Adipose tissue (tissue), 3 donors: ENCODE measurements at regions not wholly inside any gene's neighbourhood (a gene's known extent, or its start where the extent isn't known, plus 50 kb on each side); places are given as distances from the start of the nearest gene placed in this dataset.

Experiments used
- H3K27ac ChIP-seq: one replicate; pipeline ENCODE4 v1.5.1; 2013; ENCODE audit warnings: low read depth, low read length
- WGBS, 3 donors: extraction: QIAGEN DNeasy Blood & Tissue Kit; methylation state at CpG; one replicate each; pipeline ENCODE4 v1.1.7; 2013; 5-methylcytosine and 5-hydroxymethylcytosine counted together
- donor health status: healthy with polysubstance abuse.
- donor health status: Bipolar disorder and iron deficiency.
- donor health status: healthy.

DNA sequence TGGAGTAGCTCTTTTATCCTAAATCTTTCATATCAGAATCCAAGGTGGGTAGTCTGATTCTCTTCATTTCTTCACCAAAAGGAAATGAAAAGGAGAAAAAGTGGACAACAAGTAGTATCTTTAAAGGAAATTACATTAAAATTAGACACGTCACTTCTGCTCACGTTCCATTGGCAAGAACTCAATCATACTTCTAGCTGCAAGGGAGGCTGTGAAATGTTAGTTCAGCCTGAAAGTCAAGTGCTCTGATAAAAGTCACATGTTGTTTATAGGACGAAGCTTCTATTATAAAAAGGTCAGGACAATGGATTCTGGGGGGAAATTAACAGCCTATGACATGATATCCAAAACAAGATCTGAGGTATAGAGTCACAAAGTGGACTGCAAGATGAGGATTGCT is 164.6 kb upstream of the MCTP2 start:
- H3K27ac ChIP-seq: no peak overlapping the region
- 72 to 88% (median 84%) methylated on average over 3 of the region's 3 CpGs for WGBS, 3 donors

DNA sequence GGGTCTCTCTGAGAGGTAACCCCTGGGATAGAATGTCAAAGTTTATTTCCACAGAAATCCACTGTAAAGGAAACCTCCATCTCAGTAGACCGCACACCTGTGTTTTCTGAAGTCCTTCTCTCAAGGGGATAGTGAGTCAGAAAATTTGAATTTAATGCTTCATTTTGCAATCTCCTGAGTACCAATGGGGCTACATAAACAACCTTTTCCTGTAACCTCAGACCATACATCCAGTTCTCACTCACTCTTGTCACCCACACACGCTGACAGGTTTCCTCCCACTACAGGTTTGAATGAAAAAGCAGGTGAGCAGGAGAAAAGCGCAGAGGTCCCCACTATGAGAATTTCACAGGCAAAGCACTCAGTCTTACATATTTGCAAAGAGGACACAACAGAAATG is 165.3 kb upstream of the MCTP2 start:
- 70 to 89% (median 81%) methylated on average over 3 of the region's 3 CpGs for WGBS, 3 donors
- no peak overlapping the region for H3K27ac ChIP-seq

DNA sequence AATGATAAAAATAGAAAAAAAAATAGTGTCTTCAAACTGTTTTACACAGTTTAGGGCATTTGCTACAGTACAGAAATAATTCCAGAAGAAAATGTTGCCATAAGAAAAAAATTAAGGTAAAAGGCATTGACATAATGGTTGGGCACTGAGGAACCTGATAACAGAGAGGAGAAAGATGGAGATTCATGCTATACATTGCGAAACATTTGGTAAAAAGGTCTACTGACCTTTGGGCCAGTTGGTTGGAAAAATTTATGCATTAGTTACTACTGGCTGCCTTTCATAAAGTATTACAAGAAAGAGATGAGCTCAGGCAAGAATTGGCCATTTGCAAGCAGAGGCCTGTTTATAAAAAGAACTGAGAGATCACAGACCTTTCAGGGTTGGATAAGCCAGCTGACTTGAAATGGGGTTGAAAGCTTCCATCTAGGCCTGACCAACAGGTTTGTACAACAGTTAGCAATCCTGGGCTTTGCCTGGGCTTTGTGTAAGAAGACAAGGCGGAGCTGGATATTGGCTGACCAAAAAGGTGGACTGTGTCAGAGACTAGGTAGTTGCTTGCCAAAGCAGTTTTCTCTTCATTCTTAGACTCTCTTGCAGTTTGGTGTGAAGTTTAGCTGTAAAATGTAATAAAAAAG is 166.6 kb upstream of the MCTP2 start:
- 85 to 94% (median 92%) methylated on average over 2 of the region's 2 CpGs for WGBS, 3 donors
- H3K27ac ChIP-seq: no peak overlapping the region

DNA sequence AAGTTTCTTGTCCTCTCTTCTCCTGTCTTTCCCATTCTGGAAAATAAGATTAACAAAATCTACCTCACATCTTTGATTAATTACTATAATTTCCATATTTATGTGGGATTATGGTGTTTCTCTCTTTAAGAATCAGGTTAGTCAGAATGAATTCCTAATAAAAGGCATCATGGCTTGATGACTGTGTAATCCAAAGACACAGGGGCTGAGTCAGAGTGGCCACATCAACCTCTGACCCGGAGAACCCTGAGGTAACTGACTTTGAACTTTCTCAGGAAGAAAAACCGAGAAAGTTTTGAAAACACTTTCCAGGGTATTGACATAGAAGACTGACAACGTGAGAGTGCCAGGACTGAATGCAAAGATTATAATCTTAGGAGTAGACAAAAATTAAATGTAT is 170.3 kb upstream of the MCTP2 start:
- WGBS, 3 donors: 71 to 81% (median 78%) methylated on average over 3 of the region's 3 CpGs
- no peak overlapping the region for H3K27ac ChIP-seq

DNA sequence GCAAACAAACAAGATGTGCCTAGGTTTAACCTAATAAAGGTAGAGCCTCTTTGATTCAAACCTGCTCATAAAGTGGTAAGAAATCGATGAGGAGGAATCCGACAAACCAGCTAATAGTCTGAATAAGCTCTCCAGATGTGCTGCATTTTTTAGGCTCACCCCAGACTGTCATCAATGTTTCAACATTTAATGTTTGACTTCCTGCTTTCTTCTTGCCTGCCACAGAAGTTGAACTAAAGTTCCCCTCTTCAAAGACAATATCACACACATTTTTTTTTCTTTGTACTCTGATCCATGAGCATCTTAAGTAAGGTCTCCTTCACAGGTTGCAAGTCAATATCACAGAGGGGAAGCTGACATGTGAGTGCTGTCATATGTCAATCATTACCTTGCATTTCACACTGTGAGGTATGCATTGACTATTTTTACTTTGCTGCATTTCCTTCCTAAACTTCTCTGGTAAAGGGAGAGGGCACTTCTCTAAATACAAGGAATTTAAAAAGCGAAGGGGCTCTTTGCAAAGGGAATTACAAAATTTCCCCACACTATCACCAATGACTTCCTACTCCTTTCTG is 172.3 kb upstream of the MCTP2 start:
- WGBS, 3 donors: 44 to 48% (median 46%) methylated on average over 3 of the region's 3 CpGs
- no peak overlapping the region for H3K27ac ChIP-seq

DNA sequence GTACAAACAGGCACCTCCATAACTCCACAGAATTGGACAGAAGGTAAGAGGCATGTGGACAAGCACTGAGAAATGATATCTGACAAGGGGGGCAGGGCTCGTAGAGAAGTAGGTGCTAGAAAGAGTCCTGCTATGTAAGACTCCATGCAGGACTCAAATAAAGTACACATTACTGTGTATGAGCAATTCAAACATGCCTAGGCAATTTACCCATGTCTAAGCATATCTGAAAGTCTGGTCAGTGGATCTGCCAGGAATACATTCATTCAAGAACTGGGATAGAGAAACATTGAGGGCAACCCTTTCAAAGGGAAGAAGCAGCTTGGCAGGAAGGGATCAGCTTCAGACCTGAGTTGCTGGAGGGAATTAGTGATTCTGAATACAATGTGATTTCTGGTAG is 174.1 kb upstream of the MCTP2 start:
- no peak overlapping the region for H3K27ac ChIP-seq
- WGBS, 3 donors: 65 to 90% (median 83%) methylated on average over 1 of the region's 1 CpG

DNA sequence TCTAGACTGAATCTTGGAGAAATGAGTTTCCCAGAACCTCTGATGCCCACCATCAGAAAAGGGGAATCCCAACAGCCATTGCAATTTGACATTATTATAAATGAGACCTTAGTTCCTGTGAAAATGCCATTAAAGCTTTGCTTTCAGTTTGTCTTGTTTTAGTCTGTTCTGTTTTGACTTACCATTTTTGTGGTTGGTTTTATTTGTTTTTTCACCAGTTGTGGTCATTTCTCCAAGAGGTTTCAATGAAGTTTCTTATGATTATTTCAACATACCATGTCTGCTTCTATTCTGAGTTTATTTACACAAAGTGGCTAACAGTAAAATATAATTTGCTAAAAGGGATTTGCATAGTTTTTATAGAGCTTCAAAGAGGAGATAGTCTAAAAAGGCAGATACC is 175.0 kb upstream of the MCTP2 start:
- no peak overlapping the region for H3K27ac ChIP-seq

DNA sequence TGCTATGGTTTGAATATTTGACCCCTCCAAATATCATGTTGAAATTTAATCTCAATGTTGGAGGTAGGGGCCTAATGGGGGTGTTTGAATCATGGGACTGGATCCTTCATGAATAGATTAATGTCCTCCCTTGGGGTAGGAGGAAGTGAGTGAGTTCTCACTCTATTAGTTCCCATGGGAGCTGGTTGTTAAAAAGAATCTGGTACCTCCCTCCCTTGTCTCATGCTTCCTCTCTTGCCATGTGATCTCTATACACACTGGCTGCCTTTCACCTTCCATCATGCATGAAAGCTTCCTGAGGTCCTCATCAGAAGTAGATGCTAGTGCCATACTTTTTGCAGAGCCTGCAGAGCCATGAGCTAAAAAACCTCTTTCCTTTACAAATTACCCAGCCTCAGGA is 177.7 kb upstream of the MCTP2 start:
- no peak overlapping the region for H3K27ac ChIP-seq

DNA sequence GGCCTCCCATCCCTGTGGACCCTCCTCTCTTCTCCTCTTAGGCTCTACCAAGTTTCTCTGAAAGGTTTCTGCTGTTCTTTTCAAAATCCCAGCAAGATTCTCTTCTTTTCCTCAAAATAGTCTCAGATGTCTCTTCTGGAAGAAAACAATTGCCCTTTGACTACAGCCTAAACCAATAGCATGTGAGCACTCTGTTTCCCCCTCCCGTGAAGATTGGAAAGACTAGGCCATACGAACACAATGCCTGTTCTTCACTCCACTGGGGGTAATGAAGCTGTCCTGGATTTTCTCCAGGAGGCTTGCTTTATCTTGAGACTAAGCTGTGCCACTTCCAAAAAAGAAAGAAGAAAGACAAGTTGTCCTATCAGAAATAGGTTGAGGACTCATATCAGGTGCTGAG is 178.7 kb upstream of the MCTP2 start:
- WGBS, 3 donors: 79 to 94% (median 85%) methylated on average over 2 of the region's 2 CpGs
- no peak overlapping the region for H3K27ac ChIP-seq

DNA sequence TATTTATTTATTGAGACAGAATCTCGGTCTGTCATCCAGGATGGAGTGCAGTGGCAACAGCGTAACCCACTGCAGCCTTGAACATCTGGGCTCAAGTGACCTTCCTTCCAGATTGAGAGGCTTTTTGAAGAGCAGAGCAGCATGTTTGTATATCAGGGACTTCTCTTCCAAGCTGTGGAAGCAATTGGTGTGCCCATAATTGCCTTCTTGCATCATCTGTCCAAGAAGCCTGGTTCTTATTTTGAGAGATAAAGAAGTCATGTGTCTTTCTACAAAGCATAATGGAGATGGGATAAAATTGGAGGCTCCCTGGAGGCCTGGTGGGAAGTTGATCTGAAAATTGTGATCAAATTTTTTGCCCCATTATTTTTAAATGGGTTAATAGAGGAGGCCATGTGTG is 183.8 kb upstream of the MCTP2 start:
- WGBS, 3 donors: 79 to 93% (median 90%) methylated on average over 2 of the region's 2 CpGs
- H3K27ac ChIP-seq: no peak overlapping the region

DNA sequence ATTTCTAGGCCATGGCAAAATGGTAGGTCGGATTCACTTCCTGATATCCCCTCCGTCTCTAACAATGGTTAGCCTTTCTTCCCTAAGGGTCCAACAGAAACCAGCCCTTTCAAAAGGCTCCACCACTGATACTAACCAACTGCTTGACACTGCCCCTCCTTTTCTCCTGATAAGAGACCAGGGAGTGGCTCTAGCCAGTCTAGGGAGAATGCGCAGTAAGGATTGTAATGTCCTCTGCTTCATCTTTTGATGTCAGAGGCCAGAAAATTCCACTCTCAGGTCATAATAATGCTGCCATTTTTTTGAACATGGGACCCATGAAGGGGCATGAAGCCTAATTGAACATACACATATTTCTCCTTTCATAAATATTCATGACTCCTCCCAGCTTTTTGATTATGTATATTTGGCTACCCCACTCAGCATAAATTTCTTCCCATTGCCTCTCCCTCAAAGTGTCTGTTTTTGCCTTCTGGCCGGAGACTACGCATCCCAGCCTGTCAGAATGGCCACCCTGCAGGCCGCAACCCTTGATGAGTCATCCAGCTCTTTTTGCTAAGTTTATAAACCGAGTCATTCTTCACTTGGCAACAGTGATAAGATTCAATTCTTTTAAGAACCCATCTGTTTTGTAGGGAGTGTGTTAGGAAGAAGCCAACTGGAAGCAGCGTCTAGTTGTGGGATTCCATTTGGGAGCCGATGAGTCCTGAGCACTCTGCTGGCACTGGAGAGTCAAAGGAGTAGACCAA is 189.0 kb upstream of the MCTP2 start:
- WGBS, 3 donors: 66 to 76% (median 69%) methylated on average over 9 of the region's 9 CpGs

DNA sequence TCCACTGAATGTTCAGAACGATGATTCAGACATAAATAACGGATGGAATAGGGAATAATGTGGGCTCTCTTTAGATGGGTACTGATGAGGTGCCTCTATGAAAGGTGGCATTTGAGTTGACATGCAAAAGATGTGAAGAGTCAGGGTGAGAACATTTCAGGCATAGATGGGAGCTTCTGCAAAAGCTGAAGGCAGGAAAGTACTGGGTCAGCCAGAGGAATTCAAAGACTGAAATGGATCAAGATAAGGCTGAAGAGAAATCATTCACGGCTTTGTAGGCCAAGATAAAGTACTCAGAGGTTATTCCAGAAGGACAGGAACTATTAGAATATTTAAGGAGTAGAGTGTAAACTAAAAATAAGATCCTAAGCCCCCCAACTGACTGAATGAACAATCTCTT is 189.6 kb upstream of the MCTP2 start:
- H3K27ac ChIP-seq: no peak overlapping the region
- 65 to 80% (median 78%) methylated on average over 3 of the region's 3 CpGs for WGBS, 3 donors

More for the DNA sequence above, 189.0 kb upstream of the MCTP2 start:
- no peak overlapping the region for H3K27ac ChIP-seq

DNA sequence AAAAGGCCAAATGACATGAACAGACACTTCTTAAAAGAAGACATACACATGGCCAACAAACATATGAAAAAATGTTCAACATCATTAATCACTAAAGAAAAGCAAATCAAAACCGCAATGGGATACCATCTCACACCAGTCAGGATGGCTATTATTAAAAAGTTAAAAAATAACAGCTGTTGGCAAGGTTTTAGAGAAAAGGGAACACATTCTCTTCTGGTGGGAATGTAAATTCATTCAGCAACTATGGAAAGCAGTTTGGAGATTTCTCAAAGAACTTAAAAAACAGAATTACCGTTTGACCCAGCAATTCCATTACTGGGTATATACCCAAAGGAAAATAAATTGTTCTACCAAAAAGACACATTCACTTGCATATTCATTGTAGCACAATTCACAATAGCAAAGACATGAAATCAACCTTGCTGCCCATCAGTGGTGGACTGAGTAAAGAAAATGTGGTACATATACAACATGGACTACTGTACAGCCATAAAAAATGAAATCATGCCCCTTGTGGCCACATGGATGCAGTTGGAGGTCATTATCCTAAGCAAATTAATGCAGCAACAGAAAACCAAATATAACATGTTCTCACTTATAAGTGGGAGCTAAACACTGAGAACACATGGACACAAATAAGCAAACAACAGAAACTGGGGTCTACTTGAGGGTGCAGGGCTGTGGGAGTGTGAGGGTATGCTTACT is 190.7 kb upstream of the MCTP2 start:
- no peak overlapping the region for H3K27ac ChIP-seq
- 71 to 96% (median 91%) methylated on average over 2 of the region's 2 CpGs for WGBS, 3 donors

DNA sequence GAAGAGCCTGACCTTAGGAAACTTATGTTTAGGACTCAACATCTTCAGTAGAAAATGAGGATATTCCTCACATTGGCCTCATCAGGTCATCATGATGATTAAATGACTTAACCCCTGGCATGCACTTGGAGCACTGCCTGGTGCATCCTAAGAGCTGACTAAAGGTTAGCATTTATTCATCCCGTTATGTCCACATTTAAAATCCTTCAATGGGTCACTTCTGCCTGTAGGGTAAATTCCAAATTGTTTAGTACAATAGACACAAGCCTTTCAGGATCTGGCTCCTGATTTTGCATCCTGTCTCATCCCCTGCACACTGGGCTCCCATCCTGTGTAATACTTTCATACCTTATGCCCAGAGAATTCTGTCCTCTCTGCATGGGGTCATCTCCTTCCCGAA is 195.2 kb upstream of the MCTP2 start:
- 78 to 84% (median 81%) methylated on average over 2 of the region's 2 CpGs for WGBS, 3 donors
- no peak overlapping the region for H3K27ac ChIP-seq

DNA sequence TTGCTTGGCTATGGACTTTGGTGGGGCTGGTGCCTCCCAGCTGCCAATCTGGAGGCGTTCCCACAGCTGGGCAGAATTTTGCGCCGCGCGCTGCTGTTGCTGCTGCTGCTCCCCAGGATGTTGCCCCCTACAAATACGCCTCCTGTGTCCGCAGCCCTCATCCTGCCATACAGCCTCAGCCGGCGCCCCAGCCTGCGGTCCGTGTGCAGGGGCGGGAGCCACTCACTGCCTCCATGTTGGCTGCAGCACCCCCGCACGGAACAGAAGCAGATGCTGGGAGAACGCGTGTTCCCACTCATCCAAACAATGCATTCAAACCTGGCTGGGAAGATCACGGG is 197.7 kb upstream of the MCTP2 start:
- 94 to 97% (median 96%) methylated on average over 17 of the region's 17 CpGs for WGBS, 3 donors

DNA sequence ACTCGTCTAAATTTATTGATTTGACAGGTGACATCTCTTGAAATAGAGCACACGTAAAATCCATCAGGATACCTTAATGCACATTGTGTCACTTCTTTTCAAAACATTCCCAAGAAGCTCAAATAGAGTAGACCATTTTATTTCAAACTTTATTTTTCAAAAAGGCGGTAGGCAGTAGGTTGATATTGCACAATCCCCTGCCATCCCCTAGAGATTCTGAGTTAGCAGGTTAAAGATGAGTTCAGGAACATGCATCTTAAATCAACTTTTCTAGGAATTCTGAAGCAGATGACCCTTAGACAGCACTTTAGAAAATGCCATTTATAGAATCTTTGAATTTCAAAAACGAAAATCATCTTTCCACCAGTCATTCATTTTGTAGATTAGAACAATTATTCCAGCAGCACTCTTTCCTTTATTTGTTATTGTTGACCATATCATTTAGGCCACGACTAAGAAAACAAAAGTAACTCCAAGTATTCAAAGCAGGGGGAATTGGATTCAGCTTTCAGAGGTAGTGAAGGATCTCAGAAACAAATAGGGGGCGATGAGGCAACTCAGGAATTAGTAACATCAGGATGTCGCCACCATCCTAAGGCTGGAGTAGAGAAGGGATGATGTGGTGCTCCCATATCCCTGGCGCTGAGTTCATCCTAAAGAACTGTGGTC is 198.2 kb upstream of the MCTP2 start:
- H3K27ac ChIP-seq: no peak overlapping the region
- WGBS, 3 donors: 62 to 68% (median 64%) methylated on average over 8 of the region's 8 CpGs

More for the DNA sequence above, 197.7 kb upstream of the MCTP2 start:
- H3K27ac ChIP-seq: no peak overlapping the region

DNA sequence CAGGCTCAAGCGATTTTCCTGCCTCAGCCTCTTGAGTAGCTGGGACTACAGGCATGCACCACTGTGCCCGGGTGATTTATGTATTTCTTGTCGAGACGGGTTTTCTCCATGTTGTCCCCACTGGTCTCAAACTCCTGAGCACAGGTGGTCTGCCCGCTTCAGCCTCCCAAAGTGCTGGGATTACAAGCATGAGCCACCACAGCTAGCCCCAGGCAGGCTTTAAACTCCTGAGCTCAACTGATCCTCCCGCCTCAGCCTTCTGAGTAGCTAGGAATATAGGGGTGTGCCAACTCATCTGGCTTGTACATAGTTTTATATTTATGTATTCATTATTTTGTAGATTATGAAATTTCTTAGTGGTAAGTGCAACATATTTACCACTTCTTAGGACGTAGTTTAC is 198.8 kb upstream of the MCTP2 start:
- no peak overlapping the region for H3K27ac ChIP-seq
- WGBS, 3 donors: 82 to 93% (median 92%) methylated on average over 7 of the region's 7 CpGs

DNA sequence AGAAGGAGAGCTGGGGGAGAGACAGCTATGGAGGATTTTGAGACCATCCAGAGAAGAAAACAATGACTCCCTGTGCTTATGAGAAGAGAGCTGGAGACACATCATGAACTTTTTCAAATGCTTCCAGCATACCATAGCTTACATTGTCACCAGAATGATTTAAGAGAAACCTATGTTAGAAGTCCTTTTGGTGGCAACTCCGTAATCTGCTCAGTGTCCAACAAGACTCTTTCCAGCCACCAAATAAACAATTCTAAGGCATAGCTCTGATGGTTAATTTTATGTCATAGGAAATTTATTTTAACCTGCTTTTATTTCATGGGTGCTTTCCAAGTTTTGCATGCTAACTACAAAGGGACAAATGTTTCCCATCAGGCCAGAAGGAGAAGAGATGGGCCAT is 200.3 kb upstream of the MCTP2 start:
- 78 to 87% (median 86%) methylated on average over 1 of the region's 1 CpG for WGBS, 3 donors
- H3K27ac ChIP-seq: no peak overlapping the region

DNA sequence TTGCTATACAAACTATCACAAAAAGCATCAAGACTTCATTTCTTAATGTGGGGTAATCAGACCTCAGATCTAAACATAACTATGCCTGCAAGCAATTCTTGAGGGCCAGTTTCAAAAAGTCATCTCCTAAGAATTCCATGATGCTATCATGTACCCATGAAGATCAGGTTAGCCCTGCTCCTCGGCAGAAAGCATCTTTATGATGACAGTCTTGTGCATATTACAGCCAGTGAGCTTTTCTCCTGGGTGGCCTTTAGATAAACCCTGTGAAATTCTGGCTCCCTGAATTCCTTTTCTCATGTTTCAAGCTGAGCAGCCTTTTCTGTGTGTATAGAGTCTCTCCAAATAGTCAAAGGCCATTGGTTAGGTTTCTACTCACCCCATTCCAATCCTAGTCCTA is 201.9 kb upstream of the MCTP2 start:
- 34 to 51% (median 35%) methylated on average over 1 of the region's 1 CpG for WGBS, 3 donors
- no peak overlapping the region for H3K27ac ChIP-seq
